K562 (cell line): ENCODE measurements at regions not wholly inside any gene's neighbourhood (a gene's known extent, or its start where the extent isn't known, plus 50 kb on each side); places are given as distances from the start of the nearest gene placed in this dataset.

ENCODE experiments used
- ATAC-seq: fragments of 200-7000 bp; cut with Tn5 transposase; 3 replicates; pipeline ENCODE4 v1.9.1; 2020; ENCODE audit warnings: moderate library complexity
- BruUV-seq: library from RNA; stranded (reverse); fragments of 400-500 nt; replicated peaks from 2 replicates; lab custom pipeline; 2021; lab: Mats Ljungman, UMichigan
- CTCF ChIA-PET: fragments of 300-600 bp; formaldehyde crosslinking; extraction: SDS; loops from one replicate; lab custom pipeline; 2021; ENCODE audit warnings: low intra/inter-chr PET ratio; lab: Yijun Ruan, JAX
- POLR2A ChIA-PET: fragments of 300-600, 350-650 bp; sonication (Branson Sonifier 250); formaldehyde crosslinking; extraction: SDS; loops from one replicate; lab custom pipeline; 2021; ENCODE audit warnings: antibody characterized with exemption, inconsistent platforms; lab: Yijun Ruan, JAX
- DNase-seq, 4 experiments: peaks; one replicate each; pipeline versions ENCODE4 v3.0.0 to v3.0.0-alpha.2; 2011 to 2018; ENCODE audit warnings: low spot score in 3 of 4, mixed read lengths in 3 of 4; ENCODE audit errors: extremely low read depth in 1 of 4
- FAIRE-seq: peaks from 2 replicates; lab custom pipeline; 2011; peaks lifted over from hg19 to GRCh38; lab: Jason Lieb, UNC
- H2AFZ ChIP-seq: 2 replicates; pipeline ENCODE4 v1.6.0; 2011; ENCODE audit warnings: low read depth, low read length, control low read depth, inconsistent platforms
- H3K27ac ChIP-seq: fragments of 200-600 bp; 3 replicates; pipeline ENCODE4 v1.8.0; 2011; ENCODE audit warnings: low read depth, mild to moderate bottlenecking, control low read depth, inconsistent platforms, low read length, moderate library complexity, mixed read lengths; ENCODE audit errors: extremely low read depth
- H3K27me3 ChIP-seq, 2 experiments: fragments of 300-600 bp in 1 of 2; 2 replicates in 1 of 2; 3 replicates in 1 of 2; pipeline versions ENCODE4 v1.6.0 to v1.8.0; 2011; ENCODE audit warnings: inconsistent platforms in 2 of 2, low read length in 2 of 2, mild to moderate bottlenecking in 1 of 2, mixed read lengths in 1 of 2, moderate library complexity in 1 of 2; ENCODE audit not compliant: control insufficient read depth in 2 of 2, insufficient read depth in 2 of 2
- H3K36me3 ChIP-seq: fragments of 300-600 bp; 3 replicates; pipeline ENCODE4 v1.8.0; 2011; ENCODE audit warnings: mild to moderate bottlenecking, low read length, inconsistent platforms; ENCODE audit not compliant: control insufficient read depth, insufficient read depth
- H3K4me1 ChIP-seq, 2 experiments: fragments of 200-600 bp in 1 of 2; replicated peaks in 1 of 2; 2 replicates in 1 of 2; 3 replicates in 1 of 2; pipeline versions ENCODE4 v1.5.1 to v1.8.0; 2011; ENCODE audit warnings: inconsistent platforms in 2 of 2, low read length in 2 of 2, mild to moderate bottlenecking in 1 of 2, mixed read lengths in 1 of 2, moderate library complexity in 1 of 2; ENCODE audit not compliant: control insufficient read depth in 2 of 2, insufficient read depth in 2 of 2
- H3K4me2 ChIP-seq: 2 replicates; pipeline ENCODE4 v1.6.1; 2011; ENCODE audit warnings: low read length, control low read depth, inconsistent platforms, mixed read lengths; ENCODE audit not compliant: insufficient read depth
- H3K4me3 ChIP-seq: fragments of 200-600 bp; sonication (generic), shearing (Covaris generic); 2 replicates; pipeline ENCODE4 v1.5.1; 2016; ENCODE audit warnings: control low read depth, inconsistent platforms
- H3K79me2 ChIP-seq: fragments of 200-600 bp; 3 replicates; pipeline ENCODE4 v1.8.0; 2011; ENCODE audit warnings: low read length, inconsistent platforms; ENCODE audit not compliant: control insufficient read depth, insufficient read depth
- H3K9ac ChIP-seq, 2 experiments: 2 replicates each; pipeline versions ENCODE4 v1.6.0 to v1.6.1; 2011; ENCODE audit warnings: low read depth in 2 of 2, low read length in 2 of 2, control low read depth in 1 of 2, inconsistent platforms in 1 of 2, mild to moderate bottlenecking in 1 of 2, mixed read lengths in 1 of 2; ENCODE audit not compliant: insufficient read depth in 1 of 2
- H3K9me1 ChIP-seq: one replicate; pipeline ENCODE4 v1.6.0; 2011; ENCODE audit warnings: inconsistent platforms, mild to moderate bottlenecking, low read length, moderate library complexity; ENCODE audit not compliant: control insufficient read depth, insufficient read depth
- H3K9me3 ChIP-seq: replicated peaks from 2 replicates; pipeline ENCODE4 v1.5.1; 2011; ENCODE audit warnings: low read depth, low read length, inconsistent platforms; ENCODE audit not compliant: control insufficient read depth, insufficient read depth
- H4K20me1 ChIP-seq: replicated peaks from 2 replicates; pipeline ENCODE4 v1.6.1; 2011; ENCODE audit warnings: low read length, inconsistent platforms, mixed read lengths; ENCODE audit not compliant: control insufficient read depth, insufficient read depth
- ARID1B ChIP-seq: fragments of 450-650 bp; IDR thresholded peaks from 2 replicates; pipeline ENCODE4 v1.6.1; 2016; ENCODE audit warnings: antibody characterized with exemption, mild to moderate bottlenecking, inconsistent platforms
- CTCFL ChIP-seq: IDR thresholded peaks from 2 replicates; pipeline ENCODE4 v1.6.1; 2011; ENCODE audit warnings: borderline replicate concordance, low read depth, mild to moderate bottlenecking, moderate library complexity, low read length; ENCODE audit not compliant: insufficient read depth, poor library complexity, severe bottlenecking
- ELK1 ChIP-seq: sonication (generic); formaldehyde crosslinking; IDR thresholded peaks from 2 replicates; pipeline ENCODE4 v1.8.1; 2022; ENCODE audit warnings: missing genetic modification reagents
- OTX1 ChIP-seq: fragments of 450-650 bp; formaldehyde crosslinking; IDR thresholded peaks from 2 replicates; pipeline ENCODE4 v1.4.0; 2022; ENCODE audit warnings: mild to moderate bottlenecking
- PHTF2 ChIP-seq: fragments of 250-450 bp; sonication (Bioruptor Pico); IDR thresholded peaks from 2 replicates; pipeline ENCODE4 v1.5.0; 2021; ENCODE audit warnings: mild to moderate bottlenecking
- RBM34 ChIP-seq: fragments of 200-400 bp; formaldehyde crosslinking; IDR thresholded peaks from 2 replicates; pipeline ENCODE4 v1.6.1; 2018; ENCODE audit warnings: low read length, borderline replicate concordance; ENCODE audit not compliant: insufficient read depth
- SAP30 ChIP-seq: fragments of 200-600 bp; sonication (generic); IDR thresholded peaks from 2 replicates; pipeline ENCODE4 v1.6.1; 2012; ENCODE audit warnings: borderline replicate concordance, low read depth, mild to moderate bottlenecking, moderate library complexity, low read length, control low read depth, inconsistent platforms; ENCODE audit not compliant: insufficient read depth, poor library complexity, severe bottlenecking
- SMAD3 ChIP-seq: fragments of 450-650 bp; formaldehyde crosslinking; conservative IDR thresholded peaks from 2 replicates; pipeline ENCODE4 v1.4.0; 2020; ENCODE audit warnings: mild to moderate bottlenecking
- SOX6 ChIP-seq: fragments of 450-650 bp; IDR thresholded peaks from 2 replicates; pipeline ENCODE4 v1.6.1; 2014; ENCODE audit warnings: mild to moderate bottlenecking
- STAG1 ChIP-seq: sonication (generic); formaldehyde crosslinking; IDR thresholded peaks from 2 replicates; pipeline ENCODE4 v1.5.0; 2020; ENCODE audit warnings: missing genetic modification reagents, borderline replicate concordance
- YBX1 ChIP-seq: fragments of 450-650 bp; IDR thresholded peaks from 2 replicates; pipeline ENCODE4 v1.7.1; 2016; ENCODE audit warnings: mild to moderate bottlenecking
- ZNF639 ChIP-seq, 2 experiments: fragments of 200-800 bp in 1 of 2; sonication (Bioruptor generic) in 1 of 2; sonication (generic) in 1 of 2; formaldehyde crosslinking in 1 of 2; IDR thresholded peaks in 1 of 2; conservative IDR thresholded peaks in 1 of 2; 2 replicates each; pipeline versions ENCODE4 v1.5.0 to v1.6.1; 2016 to 2020; ENCODE audit warnings: missing compliant biosample characterization in 1 of 2, missing genetic modification characterization in 1 of 2, missing genetic modification reagents in 1 of 2
- WGBS: fragments of 100-300 bp; shearing (Covaris generic); methylation state at CpG from one replicate; pipeline ENCODE4 v1.1.6; 2016; ENCODE audit warnings: low coverage, mixed read lengths; ENCODE audit not compliant: insufficient coverage; ENCODE audit errors: missing lambda C conversion rate; 5-methylcytosine and 5-hydroxymethylcytosine counted together
- in situ Hi-C: fragments of 300-500 bp; cut with MboI; formaldehyde crosslinking; loops from 4 replicates; pipeline ENCODE4 v1.15.0; 2018; ENCODE audit warnings: inconsistent platforms, mixed read lengths
- intact Hi-C: fragments of 100-400 bp; cut with micrococcal nuclease; formaldehyde crosslinking; loops from 2 replicates; pipeline ENCODE4 v1.14.2; 2022

DNA sequence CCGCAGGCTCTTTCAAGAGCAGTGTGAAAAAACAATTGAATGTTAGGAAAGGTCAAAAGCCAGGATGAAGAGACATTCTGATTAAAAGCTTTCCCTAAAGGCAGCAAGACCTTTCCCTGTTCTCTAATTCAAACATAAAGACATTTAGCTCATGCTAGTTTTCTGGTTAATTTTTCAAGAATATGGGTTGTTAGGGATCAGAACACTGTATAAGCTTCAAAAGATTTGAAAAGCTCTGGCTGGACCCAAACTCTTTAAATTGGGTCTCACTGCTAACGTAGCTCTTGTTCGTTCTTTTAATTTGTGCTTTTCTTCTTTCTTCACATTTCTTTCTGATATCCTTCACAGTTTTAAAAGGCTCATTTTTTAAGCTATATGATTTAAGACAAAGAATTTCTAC, 877.0 kb downstream of the EFNB2 start:
- H3K9ac ChIP-seq, result no peak overlapping the region
- CTCF ChIA-PET, result no interaction called here
- DNase-seq, result no peak
- TF ChIP-seq ZNF639 (CRISPR knock-in tag; conservative IDR thresholded peaks at IDR 0.05 in 1 of 2, IDR thresholded peaks at IDR 0.05 in 1 of 2) (no peak), SOX6 (no peak), SMAD3 (no peak), RBM34 (no peak), STAG1 (CRISPR knock-in tag) (no peak), OTX1 (CRISPR knock-in tag) (no peak), ELK1 (CRISPR knock-in tag) (no peak), ARID1B (no peak), YBX1 (no peak), PHTF2 (CRISPR knock-in tag) (no peak), CTCFL (no peak), SAP30 (no peak)
- TF ChIP-seq, all 486 proteins: peak for 0
- POLR2A ChIA-PET, result no interaction called here
- no TSS peak for BruUV-seq
- Histone ChIP-seq H2AFZ (no peak overlapping the region), H3K27me3 (no peaks in the 10 kb centered on the region), H3K4me3 (no peak overlapping the region), H3K4me2 (no peak overlapping the region), H3K4me1 (no peaks in the 10 kb centered on the region), H3K27ac (no peak overlapping the region), H3K36me3 (no peaks in the 10 kb centered on the region), H3K79me2 (no peaks in the 10 kb centered on the region), H4K20me1 (no peaks in the 10 kb centered on the region), H3K9me1 (no peaks in the 10 kb centered on the region), H3K9me3 (no peaks in the 10 kb centered on the region; the same call in 1 of the 2 replicates)
- FAIRE-seq (no peak), ATAC-seq (no peak)
- WGBS, result 0% methylated on average over 1 of the region's 3 CpGs
- intact Hi-C loops, result no loop called here
- in situ Hi-C loops, result no loop called here
